Keratinocyte (primary cell): ENCODE measurements at regions not wholly inside any gene's neighbourhood (a gene's known extent, or its start where the extent isn't known, plus 50 kb on each side); places are given as distances from the start of the nearest gene placed in this dataset.

ENCODE experiments used
- DNase-seq: peaks from one replicate; pipeline ENCODE4 v3.0.0-alpha.2; 2011; ENCODE audit warnings: low read depth, missing footprints, low spot score
- FAIRE-seq: peaks from 2 replicates; lab custom pipeline; 2011; peaks lifted over from hg19 to GRCh38; lab: Jason Lieb, UNC
- H2AFZ ChIP-seq: 2 replicates; pipeline ENCODE4 v1.6.0; 2012; ENCODE audit warnings: low read length, control low read depth, inconsistent platforms; ENCODE audit not compliant: control insufficient read depth
- H3K27ac ChIP-seq: 2 replicates; pipeline ENCODE4 v1.5.1; 2011; ENCODE audit warnings: low read length; ENCODE audit not compliant: control insufficient read depth, insufficient read depth
- H3K27me3 ChIP-seq: 3 replicates; pipeline ENCODE4 v1.6.0; 2011; ENCODE audit warnings: low read length; ENCODE audit not compliant: control insufficient read depth, insufficient read depth; ENCODE audit errors: extremely low read depth
- H3K36me3 ChIP-seq, 2 experiments: 2 replicates in 1 of 2; 3 replicates in 1 of 2; pipeline ENCODE4 v1.5.1; 2011; ENCODE audit warnings: low read length in 2 of 2, mild to moderate bottlenecking in 1 of 2; ENCODE audit not compliant: control insufficient read depth in 2 of 2, insufficient read depth in 2 of 2; ENCODE audit errors: extremely low read depth in 1 of 2
- H3K4me1 ChIP-seq: 3 replicates; pipeline ENCODE4 v1.5.1; 2011; ENCODE audit warnings: low read length; ENCODE audit not compliant: control insufficient read depth, insufficient read depth; ENCODE audit errors: extremely low read depth
- H3K4me2 ChIP-seq: 3 replicates; pipeline ENCODE4 v1.6.0; 2011; ENCODE audit warnings: low read depth, low read length; ENCODE audit not compliant: control insufficient read depth, insufficient read depth; ENCODE audit errors: extremely low read depth
- H3K4me3 ChIP-seq, 3 experiments: fragments of 200-600 bp in 1 of 3; sonication (generic) in 1 of 3; 2 replicates in 2 of 3; 3 replicates in 1 of 3; pipeline ENCODE4 v1.5.1; 2011 to 2016; ENCODE audit warnings: low read length in 3 of 3, mild to moderate bottlenecking in 3 of 3, control low read depth in 2 of 3, inconsistent platforms in 1 of 3, low read depth in 1 of 3, mixed read lengths in 1 of 3, mixed run types in 1 of 3, moderate library complexity in 1 of 3; ENCODE audit not compliant: control insufficient read depth in 2 of 3, insufficient read depth in 2 of 3; ENCODE audit errors: extremely low read depth in 1 of 3
- H3K79me2 ChIP-seq: 2 replicates; pipeline ENCODE4 v1.6.0; 2012; ENCODE audit warnings: low read length; ENCODE audit not compliant: control insufficient read depth, insufficient read depth
- H3K9ac ChIP-seq: 3 replicates; pipeline ENCODE4 v1.6.0; 2011; ENCODE audit warnings: low read length; ENCODE audit not compliant: control insufficient read depth, insufficient read depth; ENCODE audit errors: extremely low read depth
- H3K9me1 ChIP-seq: 3 replicates; pipeline ENCODE4 v1.6.0; 2011; ENCODE audit warnings: low read length; ENCODE audit not compliant: control insufficient read depth, insufficient read depth; ENCODE audit errors: extremely low read depth
- H3K9me3 ChIP-seq: 2 replicates; pipeline ENCODE4 v1.5.1; 2012; ENCODE audit warnings: low read depth, low read length; ENCODE audit not compliant: control insufficient read depth
- H4K20me1 ChIP-seq: 3 replicates; pipeline ENCODE4 v1.6.0; 2011; ENCODE audit warnings: low read length; ENCODE audit not compliant: control insufficient read depth, insufficient read depth; ENCODE audit errors: extremely low read depth
- EZH2 ChIP-seq: IDR thresholded peaks from one replicate; pipeline ENCODE4 v1.6.1; 2012; ENCODE audit warnings: inconsistent platforms, mild to moderate bottlenecking, low read length, moderate library complexity
- dilution Hi-C: fragments of 300-500 bp; cut with MboI; formaldehyde crosslinking; loops from one replicate; pipeline ENCODE4 v1.7.0; 2020; ENCODE audit warnings: low sequenced_read_pairs; ENCODE audit not compliant: extremely low pct_ligation_motif_present
- TF ChIP-seq, protein P1 (sequence below), 3 experiments: IDR thresholded peaks in 1 of 3; conservative IDR thresholded peaks in 1 of 3; optimal IDR thresholded peaks in 1 of 3; 2 replicates in 2 of 3; 3 replicates in 1 of 3; pipeline versions ENCODE3 to v1.5.1; 2011; ENCODE audit warnings: low read length in 3 of 3, mild to moderate bottlenecking in 3 of 3, moderate library complexity in 2 of 3, control low read depth in 1 of 3, inconsistent platforms in 1 of 3; ENCODE audit not compliant: insufficient read depth in 2 of 3; ENCODE audit errors: extremely low read depth in 1 of 3

DNA sequence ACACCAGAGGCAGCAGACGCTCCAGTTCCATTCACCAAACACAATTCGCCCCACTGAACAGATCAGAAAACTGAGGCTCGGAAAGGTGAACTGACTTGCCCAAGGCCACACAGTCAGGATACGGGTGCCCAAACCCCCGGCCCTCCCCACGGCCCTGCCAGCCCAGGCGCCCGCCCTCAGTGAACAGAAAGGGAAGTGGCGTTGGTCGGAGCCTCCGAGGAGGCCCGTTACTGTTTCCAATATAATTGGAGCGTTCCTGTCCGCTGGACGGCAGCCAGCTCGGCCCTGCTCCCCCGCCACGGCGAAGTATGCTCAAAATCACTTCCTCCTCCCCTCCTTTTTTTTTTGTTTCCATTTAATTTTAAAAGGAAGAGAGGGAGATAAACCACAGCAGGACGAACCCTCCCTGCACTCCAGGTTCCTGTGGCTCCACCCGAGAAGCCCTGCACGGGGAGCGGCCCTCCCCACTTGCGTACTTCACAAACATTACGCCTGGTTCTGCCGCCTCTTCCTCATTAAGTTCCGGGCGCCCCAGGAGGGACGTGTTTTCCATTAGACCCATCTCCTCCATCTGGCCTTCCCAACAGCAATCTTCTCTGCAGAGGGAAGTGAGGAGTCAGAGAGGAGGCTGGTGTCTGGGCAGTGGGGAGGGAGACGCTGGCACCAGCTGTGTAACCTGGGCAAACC lies 61.1 kb downstream of the NCOR2 start:
- Histone ChIP-seq H3K27ac (no peak overlapping the region), H3K4me3 (no peak overlapping the region), H3K9me1 (peaks cover 2% of the 10 kb centered on the region), H3K79me2 (peaks cover 78% of the 10 kb centered on the region), H3K27me3 (no peaks in the 10 kb centered on the region), H3K9me3 (no peaks in the 10 kb centered on the region), H3K9ac (no peak overlapping the region), H3K36me3 (peaks cover 5 to 7% of the 10 kb centered on the region in 2 experiments), H2AFZ (no peak overlapping the region), H3K4me2 (peak overlapping the region; percentile 45), H3K4me1 (peaks cover 54% of the 10 kb centered on the region), H4K20me1 (peaks cover 16% of the 10 kb centered on the region)
- FAIRE-seq (no peak), DNase-seq (no peak)
- TF ChIP-seq, protein P1, sequence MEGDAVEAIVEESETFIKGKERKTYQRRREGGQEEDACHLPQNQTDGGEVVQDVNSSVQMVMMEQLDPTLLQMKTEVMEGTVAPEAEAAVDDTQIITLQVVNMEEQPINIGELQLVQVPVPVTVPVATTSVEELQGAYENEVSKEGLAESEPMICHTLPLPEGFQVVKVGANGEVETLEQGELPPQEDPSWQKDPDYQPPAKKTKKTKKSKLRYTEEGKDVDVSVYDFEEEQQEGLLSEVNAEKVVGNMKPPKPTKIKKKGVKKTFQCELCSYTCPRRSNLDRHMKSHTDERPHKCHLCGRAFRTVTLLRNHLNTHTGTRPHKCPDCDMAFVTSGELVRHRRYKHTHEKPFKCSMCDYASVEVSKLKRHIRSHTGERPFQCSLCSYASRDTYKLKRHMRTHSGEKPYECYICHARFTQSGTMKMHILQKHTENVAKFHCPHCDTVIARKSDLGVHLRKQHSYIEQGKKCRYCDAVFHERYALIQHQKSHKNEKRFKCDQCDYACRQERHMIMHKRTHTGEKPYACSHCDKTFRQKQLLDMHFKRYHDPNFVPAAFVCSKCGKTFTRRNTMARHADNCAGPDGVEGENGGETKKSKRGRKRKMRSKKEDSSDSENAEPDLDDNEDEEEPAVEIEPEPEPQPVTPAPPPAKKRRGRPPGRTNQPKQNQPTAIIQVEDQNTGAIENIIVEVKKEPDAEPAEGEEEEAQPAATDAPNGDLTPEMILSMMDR (optimal IDR thresholded peaks at IDR 0.05 in 1 of 3, IDR thresholded peaks at IDR 0.05 in 1 of 3, conservative IDR thresholded peaks at IDR 0.05 in 1 of 3; ENCODE audit: extremely low read depth in 1 of 3, insufficient read depth in 2 of 3, low read length in 3 of 3) = no peak
- TF ChIP-seq EZH2 = no peak
- dilution Hi-C loops = no loop called here

DNA sequence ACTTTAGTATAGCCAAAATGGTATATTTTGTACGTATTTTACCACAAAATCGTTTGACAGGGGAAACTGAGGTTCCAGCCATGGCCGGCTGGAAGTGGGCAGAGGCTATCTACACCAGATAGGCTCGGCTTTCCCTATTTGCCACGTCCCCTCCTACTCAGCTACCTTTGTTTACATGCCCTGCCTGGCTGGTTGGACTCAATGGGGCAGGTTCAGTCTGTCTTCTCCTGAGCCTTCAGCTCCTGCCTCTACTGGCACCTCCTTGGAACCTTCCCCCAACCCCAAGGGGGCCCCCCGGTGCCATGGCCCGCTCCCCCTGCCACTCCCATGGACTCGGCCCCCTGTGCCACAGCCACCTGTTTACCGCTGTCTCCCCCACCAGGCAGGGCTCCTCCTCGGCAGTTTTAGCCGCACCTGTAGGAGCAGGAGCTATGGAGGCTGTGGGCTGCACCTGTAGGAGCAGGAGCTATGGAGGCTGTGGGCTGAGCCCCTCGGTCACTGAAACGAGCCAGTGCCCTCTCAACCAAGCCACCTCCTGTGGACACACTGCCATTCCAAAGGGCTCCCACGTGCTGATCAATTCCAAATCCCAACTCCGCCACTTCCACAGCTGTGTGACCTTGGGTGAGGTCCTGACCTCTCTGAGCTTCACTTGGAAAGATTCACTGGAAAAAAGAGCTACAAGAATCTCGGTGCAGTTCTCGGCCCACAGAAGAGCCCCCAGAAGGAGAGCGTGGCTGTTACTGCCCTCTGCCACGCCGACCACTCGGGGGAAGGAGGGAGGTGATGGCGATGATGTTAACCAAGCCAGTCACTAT lies 62.2 kb downstream of the NCOR2 start:
- FAIRE-seq = no peak
- no peak overlapping the region for H3K27ac ChIP-seq

More for the DNA sequence above, 62.2 kb downstream of the NCOR2 start:
- no peak overlapping the region for H2AFZ ChIP-seq
- H3K9ac ChIP-seq = no peak overlapping the region
- dilution Hi-C loops = no loop called here
- H4K20me1 ChIP-seq = peaks cover 16% of the 10 kb centered on the region
- no peak overlapping the region for H3K4me2 ChIP-seq
- H3K79me2 ChIP-seq = peaks cover 69% of the 10 kb centered on the region
- TF ChIP-seq, protein P1 (optimal IDR thresholded peaks at IDR 0.05 in 1 of 3, IDR thresholded peaks at IDR 0.05 in 1 of 3, conservative IDR thresholded peaks at IDR 0.05 in 1 of 3; ENCODE audit: extremely low read depth in 1 of 3, insufficient read depth in 2 of 3, low read length in 3 of 3) = no peak
- TF ChIP-seq EZH2 = no peak
- peaks cover 57% of the 10 kb centered on the region for H3K4me1 ChIP-seq
- H3K27me3 ChIP-seq = no peaks in the 10 kb centered on the region
- H3K9me3 ChIP-seq = no peaks in the 10 kb centered on the region
- no peaks in the 10 kb centered on the region for H3K9me1 ChIP-seq
- no peak overlapping the region for H3K4me3 ChIP-seq
- DNase-seq = no peak
- H3K36me3 ChIP-seq = peaks cover 5 to 7% of the 10 kb centered on the region in 2 experiments
